IMR-90 (cell line): ENCODE measurements at regions not wholly inside any gene's neighbourhood (a gene's known extent, or its start where the extent isn't known, plus 50 kb on each side); places are given as distances from the start of the nearest gene placed in this dataset.

Experiments
- ATAC-seq: fragments of 200-7000 bp; cut with Tn5 transposase; 2 replicates; pipeline ENCODE4 v1.9.1; 2020; ENCODE audit warnings: low read depth, mild to moderate bottlenecking, moderate library complexity
- BruUV-seq: library from RNA; stranded (reverse); fragments of 400-500 nt; replicated peaks from 2 replicates; lab custom pipeline; 2021; lab: Mats Ljungman, UMichigan
- CTCF ChIA-PET: fragments of 300-600 bp; formaldehyde crosslinking; extraction: SDS; loops from one replicate; lab custom pipeline; 2021; ENCODE audit warnings: antibody characterized with exemption; lab: Yijun Ruan, JAX
- POLR2A ChIA-PET: fragments of 300-600 bp; sonication (Branson Sonifier 250); formaldehyde crosslinking; loops from one replicate; lab custom pipeline; 2022; ENCODE audit warnings: antibody characterized with exemption; ENCODE audit not compliant: unreplicated experiment; lab: Charles Lee
- DNase-seq: peaks from one replicate; pipeline ENCODE4 v3.0.0; 2013
- H2AFZ ChIP-seq: replicated peaks from 2 replicates; pipeline ENCODE3; 2013; ENCODE audit warnings: low read length, mild to moderate bottlenecking; ENCODE audit not compliant: poor library complexity
- H2AK5ac ChIP-seq: 2 replicates; pipeline ENCODE4 v1.6.1; 2013; ENCODE audit warnings: low read depth, low read length, inconsistent platforms
- H2AK9ac ChIP-seq: replicated peaks from 2 replicates; pipeline ENCODE3; 2013; ENCODE audit warnings: mild to moderate bottlenecking, low read depth, low read length, moderate library complexity; ENCODE audit not compliant: poor library complexity
- H2BK120ac ChIP-seq: 2 replicates; pipeline ENCODE4 v1.6.1; 2013; ENCODE audit warnings: low read depth, low read length, inconsistent platforms
- H2BK15ac ChIP-seq: 3 replicates; pipeline ENCODE4 v1.6.1; 2013; ENCODE audit warnings: low read depth, low read length, inconsistent platforms
- H2BK20ac ChIP-seq: 2 replicates; pipeline ENCODE4 v1.6.1; 2013; ENCODE audit warnings: low read depth, mild to moderate bottlenecking, inconsistent platforms, low read length, moderate library complexity
- H2BK5ac ChIP-seq: 2 replicates; pipeline ENCODE4 v1.6.1; 2013; ENCODE audit warnings: mild to moderate bottlenecking, low read depth, low read length, inconsistent platforms; ENCODE audit not compliant: poor library complexity, severe bottlenecking
- H3K14ac ChIP-seq: replicated peaks from 2 replicates; pipeline ENCODE4 v1.6.1; 2013; ENCODE audit warnings: low read depth, low read length, inconsistent platforms
- H3K18ac ChIP-seq: 2 replicates; pipeline ENCODE4 v1.6.1; 2013; ENCODE audit warnings: low read depth, low read length, control low read depth
- H3K23ac ChIP-seq: 2 replicates; pipeline ENCODE4 v1.6.1; 2013; ENCODE audit warnings: low read depth, low read length, inconsistent platforms
- H3K27ac ChIP-seq: 2 replicates; pipeline ENCODE4 v1.5.1; 2013; ENCODE audit warnings: mild to moderate bottlenecking, control low read depth, low read length; ENCODE audit not compliant: insufficient read depth
- H3K27me3 ChIP-seq: 2 replicates; pipeline ENCODE4 v1.6.1; 2013; ENCODE audit warnings: low read length; ENCODE audit not compliant: control insufficient read depth, insufficient read depth
- H3K36me3 ChIP-seq: 2 replicates; pipeline ENCODE4 v1.6.1; 2013; ENCODE audit warnings: low read length, mixed read lengths; ENCODE audit not compliant: control insufficient read depth, insufficient read depth
- H3K4ac ChIP-seq: 2 replicates; pipeline ENCODE4 v1.6.1; 2013; ENCODE audit warnings: low read depth, low read length, inconsistent platforms
- H3K4me1 ChIP-seq: 2 replicates; pipeline ENCODE4 v1.6.1; 2013; ENCODE audit warnings: low read length, mixed read lengths; ENCODE audit not compliant: control insufficient read depth, insufficient read depth
- H3K4me2 ChIP-seq: 2 replicates; pipeline ENCODE4 v1.6.1; 2013; ENCODE audit warnings: low read depth, mild to moderate bottlenecking, control low read depth, low read length, moderate library complexity
- H3K4me3 ChIP-seq: 2 replicates; pipeline ENCODE4 v1.5.1; 2013; ENCODE audit warnings: low read depth, mild to moderate bottlenecking, control low read depth, low read length, moderate library complexity; ENCODE audit not compliant: insufficient read depth
- H3K56ac ChIP-seq: 2 replicates; pipeline ENCODE4 v1.6.1; 2013; ENCODE audit warnings: low read length, inconsistent platforms; ENCODE audit not compliant: insufficient read depth; ENCODE audit errors: extremely low read depth
- H3K79me1 ChIP-seq, 2 experiments: 2 replicates each; pipeline ENCODE4 v1.6.1; 2013; ENCODE audit warnings: low read length in 2 of 2, inconsistent platforms in 1 of 2, low read depth in 1 of 2
- H3K9ac ChIP-seq: 2 replicates; pipeline ENCODE4 v1.6.1; 2013; ENCODE audit warnings: low read depth, low read length, control low read depth
- H3K9me1 ChIP-seq: 2 replicates; pipeline ENCODE4 v1.6.1; 2013; ENCODE audit warnings: low read length, inconsistent platforms; ENCODE audit not compliant: insufficient read depth
- H3K9me3 ChIP-seq: 2 replicates; pipeline ENCODE4 v1.6.1; 2013; ENCODE audit warnings: low read length; ENCODE audit not compliant: control insufficient read depth, insufficient read depth
- H4K20me1 ChIP-seq: 2 replicates; pipeline ENCODE4 v1.6.1; 2013; ENCODE audit warnings: low read length, inconsistent platforms; ENCODE audit not compliant: insufficient read depth
- H4K5ac ChIP-seq: 2 replicates; pipeline ENCODE4 v1.6.1; 2013; ENCODE audit warnings: mild to moderate bottlenecking, low read depth, low read length, control low read depth
- H4K8ac ChIP-seq, 2 experiments: 2 replicates each; pipeline ENCODE4 v1.6.1; 2013; ENCODE audit warnings: low read depth in 2 of 2, low read length in 2 of 2, control low read depth in 1 of 2, inconsistent platforms in 1 of 2
- H4K91ac ChIP-seq: 2 replicates; pipeline ENCODE4 v1.6.1; 2013; ENCODE audit warnings: low read depth, low read length, inconsistent platforms; ENCODE audit not compliant: insufficient read depth
- BHLHE40 ChIP-seq: fragments of 150-350 bp; IDR thresholded peaks from 2 replicates; pipeline ENCODE4 v1.6.1; 2016; ENCODE audit warnings: mild to moderate bottlenecking, low read depth, low read length
- CEBPB ChIP-seq: IDR thresholded peaks from 2 replicates; pipeline ENCODE4 v1.6.1; 2012; ENCODE audit warnings: low read depth, low read length, improper control_type of control experiment
- CTCF ChIP-seq: conservative IDR thresholded peaks from 2 replicates; pipeline ENCODE4 v1.5.1; 2012; ENCODE audit warnings: mild to moderate bottlenecking, low read depth, low read length, improper control_type of control experiment
- ELK1 ChIP-seq: fragments of 150-350 bp; IDR thresholded peaks from 2 replicates; pipeline ENCODE4 v1.6.1; 2016; ENCODE audit warnings: low read depth, mild to moderate bottlenecking, low read length, moderate library complexity, borderline replicate concordance
- FOS ChIP-seq: fragments of 150-350 bp; IDR thresholded peaks from 2 replicates; pipeline ENCODE4 v1.6.1; 2016; ENCODE audit warnings: low read depth, low read length
- MAFK ChIP-seq: IDR thresholded peaks from 2 replicates; pipeline ENCODE4 v1.6.1; 2012; ENCODE audit warnings: low read depth, low read length, improper control_type of control experiment
- MXI1 ChIP-seq: IDR thresholded peaks from 2 replicates; pipeline ENCODE4 v1.6.1; 2012; ENCODE audit warnings: low read depth, mild to moderate bottlenecking, low read length, moderate library complexity, borderline replicate concordance
- NFE2L2 ChIP-seq: fragments of 150-350 bp; IDR thresholded peaks from 2 replicates; pipeline ENCODE4 v1.6.1; 2016; ENCODE audit warnings: low read depth, mild to moderate bottlenecking, low read length
- POLR2A ChIP-seq: IDR thresholded peaks from 2 replicates; pipeline ENCODE4 v1.6.1; 2012; ENCODE audit warnings: mild to moderate bottlenecking, low read depth, low read length
- RAD21 ChIP-seq: IDR thresholded peaks from 2 replicates; pipeline ENCODE4 v1.6.1; 2012; ENCODE audit warnings: low read length, improper control_type of control experiment
- RCOR1 ChIP-seq: IDR thresholded peaks from 2 replicates; pipeline ENCODE4 v1.6.1; 2012; ENCODE audit warnings: mild to moderate bottlenecking, low read length, improper control_type of control experiment; ENCODE audit not compliant: insufficient replicate concordance
- RFX5 ChIP-seq: IDR thresholded peaks from 2 replicates; pipeline ENCODE4 v1.8.0; 2012; ENCODE audit warnings: low read depth, mild to moderate bottlenecking, low read length, moderate library complexity
- USF2 ChIP-seq: fragments of 150-350 bp; IDR thresholded peaks from 2 replicates; pipeline ENCODE4 v1.6.1; 2017; ENCODE audit warnings: mild to moderate bottlenecking, antibody characterized with exemption, low read length, low read depth
- WGBS, 2 experiments: methylation state at CpG; one replicate each; pipeline versions ENCODE4 v1.1.5 to v1.1.7; 2013; ENCODE audit warnings: missing lambda C conversion rate in 2 of 2; ENCODE audit not compliant: insufficient read length in 1 of 2; ENCODE audit errors: extremely low coverage in 2 of 2; 5-methylcytosine and 5-hydroxymethylcytosine counted together
- dilution Hi-C: fragments of 300-500 bp; cut with HindIII; formaldehyde crosslinking; loops from one replicate; pipeline ENCODE4 v1.14.3; 2018; ENCODE audit warnings: low sequenced_read_pairs; ENCODE audit not compliant: unreplicated experiment
- in situ Hi-C: fragments of 300-500 bp; cut with MboI; formaldehyde crosslinking; loops from 3 replicates; pipeline ENCODE4 v1.14.3; 2019; ENCODE audit warnings: low sequenced_read_pairs, inconsistent platforms, mixed read lengths
- intact Hi-C: fragments of 100-400 bp; cut with micrococcal nuclease; formaldehyde crosslinking; loops from 2 replicates; pipeline ENCODE4 v1.10.0; 2022

- Histone ChIP-seq H4K8ac (no peak overlapping the region), H3K56ac (no peak overlapping the region), H2AK5ac (no peak overlapping the region), H3K4me2 (no peak overlapping the region), H3K4me1 (no peaks in the 10 kb centered on the region), H2BK15ac (no peak overlapping the region), H2BK20ac (no peak overlapping the region), H3K4me3 (no peak overlapping the region), H3K27ac (no peak overlapping the region), H3K9me1 (no peaks in the 10 kb centered on the region), H3K18ac (no peak overlapping the region), H3K27me3 (no peaks in the 10 kb centered on the region), H4K91ac (no peak overlapping the region), H2BK120ac (no peak overlapping the region), H2BK5ac (no peak overlapping the region), H3K36me3 (no peaks in the 10 kb centered on the region), H2AFZ (no peak overlapping the region), H3K9ac (no peak overlapping the region), H3K4ac (no peak overlapping the region), H2AK9ac (no peak overlapping the region), H3K9me3 (peaks cover 6% of the 10 kb centered on the region), H3K79me1 (no peaks in the 10 kb centered on the region), H4K5ac (no peak overlapping the region), H3K14ac (no peak overlapping the region), H4K20me1 (no peaks in the 10 kb centered on the region), H3K23ac (no peak overlapping the region)
- dilution Hi-C loops (no loop called here), intact Hi-C loops (no loop called here), in situ Hi-C loops (no loop called here)
- no peak for TF ChIP-seq MAFK
- TF ChIP-seq RAD21: no peak
- no peak for TF ChIP-seq NFE2L2
- no peak for TF ChIP-seq CEBPB
- TF ChIP-seq BHLHE40: no peak
- TF ChIP-seq CTCF: no peak
- TF ChIP-seq RFX5: no peak
- no peak for TF ChIP-seq ELK1
- no peak for TF ChIP-seq FOS
- TF ChIP-seq MXI1: no peak
- TF ChIP-seq RCOR1: no peak
- no peak for TF ChIP-seq USF2
- no peak for TF ChIP-seq POLR2A
- no CpG with 5 or more reads among the region's 3 CpGs for WGBS, 2 experiments
- BruUV-seq: no TSS peak
- ATAC-seq (no peak), DNase-seq (no peak)
- ChIA-PET CTCF (no interaction called here), POLR2A (no interaction called here)
Observed at GRCh38 chr3:181253796-181254195, 264.3 kb upstream of the DNAJC19 start.
